GM23248 (cell line): ENCODE measurements at regions not wholly inside any gene's neighbourhood (a gene's known extent, or its start where the extent isn't known, plus 50 kb on each side); places are given as distances from the start of the nearest gene placed in this dataset.

ENCODE experiments used
- EZH2 ChIP-seq: fragments of 200-600 bp; sonication (generic); IDR thresholded peaks from 2 replicates; pipeline ENCODE4 v1.6.1; 2018; ENCODE audit warnings: antibody characterized with exemption, mild to moderate bottlenecking; ENCODE audit not compliant: insufficient read depth, poor library complexity, severe bottlenecking
- EZH2phosphoT487 ChIP-seq: fragments of 200-600 bp; sonication (generic); IDR thresholded peaks from 2 replicates; pipeline ENCODE4 v1.6.1; 2018; ENCODE audit warnings: antibody characterized with exemption, moderate library complexity, mild to moderate bottlenecking, low read depth; ENCODE audit not compliant: insufficient read depth

DNA sequence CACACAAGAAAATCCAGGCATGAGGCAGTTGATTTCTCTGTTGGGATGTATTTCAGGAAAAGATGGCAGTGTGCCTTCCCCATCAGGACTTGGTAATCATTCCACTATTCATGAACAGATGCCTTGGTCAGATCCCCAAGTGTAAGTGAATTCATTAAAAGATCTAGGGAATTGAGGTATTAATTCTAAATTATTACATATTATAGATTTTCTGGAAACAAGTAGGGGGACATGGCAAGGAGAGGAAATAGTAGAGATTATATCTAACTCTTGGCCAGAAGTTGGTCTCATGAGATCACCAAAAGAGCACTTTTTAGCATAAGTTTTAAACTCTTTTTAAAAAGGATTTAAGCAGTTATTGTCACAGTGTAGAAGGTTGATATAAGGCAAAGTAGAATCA is 74.4 kb upstream of the MDFIC2 start:
- TF ChIP-seq EZH2phosphoT487 (no peak), EZH2 (no peak)
